H1 (cell line): ENCODE measurements at regions not wholly inside any gene's neighbourhood (a gene's known extent, or its start where the extent isn't known, plus 50 kb on each side); places are given as distances from the start of the nearest gene placed in this dataset.

Source experiments
- BACH1 ChIP-seq: IDR thresholded peaks from 2 replicates; pipeline ENCODE4 v1.6.1; 2012; ENCODE audit warnings: low read length, improper control_type of control experiment
- CEBPB ChIP-seq: IDR thresholded peaks from 2 replicates; pipeline ENCODE4 v1.6.1; 2012; ENCODE audit warnings: low read depth, low read length
- CHD7 ChIP-seq: fragments of 300-600 bp; sonication (generic); IDR thresholded peaks from 2 replicates; pipeline ENCODE4 v1.7.1; 2012; ENCODE audit warnings: low read length, moderate library complexity, mild to moderate bottlenecking, inconsistent platforms; ENCODE audit not compliant: insufficient replicate concordance
- CTCF ChIP-seq, 3 experiments: IDR thresholded peaks; 1 replicate in 2 of 3; 2 replicates in 1 of 3; pipeline versions ENCODE4 v1.5.1 to v1.6.1; 2011; ENCODE audit warnings: low read length in 3 of 3, mild to moderate bottlenecking in 3 of 3, inconsistent platforms in 2 of 3, low read depth in 1 of 3, moderate library complexity in 1 of 3; ENCODE audit not compliant: insufficient read depth in 1 of 3; ENCODE audit errors: control extremely low read depth in 1 of 3
- KDM5A ChIP-seq: fragments of 200-600 bp; IDR thresholded peaks from 2 replicates; pipeline ENCODE4 v1.7.1; 2012; ENCODE audit warnings: mild to moderate bottlenecking, low read length, inconsistent platforms, mixed read lengths
- POLR2A ChIP-seq, 2 experiments: IDR thresholded peaks; 1 replicate in 1 of 2; 2 replicates in 1 of 2; pipeline ENCODE4 v1.6.1; 2011; ENCODE audit warnings: low read depth in 2 of 2, low read length in 2 of 2, mild to moderate bottlenecking in 2 of 2; ENCODE audit errors: control extremely low read depth in 1 of 2
- RAD21 ChIP-seq, 2 experiments: IDR thresholded peaks in 1 of 2; conservative IDR thresholded peaks in 1 of 2; 2 replicates each; pipeline ENCODE4 v1.6.1; 2011; ENCODE audit warnings: low read depth in 2 of 2, low read length in 2 of 2, improper control_type of control experiment in 1 of 2, inconsistent platforms in 1 of 2, mild to moderate bottlenecking in 1 of 2, moderate library complexity in 1 of 2
- SIX5 ChIP-seq: IDR thresholded peaks from 2 replicates; pipeline ENCODE4 v1.6.1; 2011; ENCODE audit warnings: mild to moderate bottlenecking, low read depth, low read length

- TF ChIP-seq CHD7 = no peak
- no peak for TF ChIP-seq RAD21 (IDR thresholded peaks at IDR 0.05 in 1 of 2, conservative IDR thresholded peaks at IDR 0.05 in 1 of 2; ENCODE audit: low read depth in 2 of 2, low read length in 2 of 2)
- TF ChIP-seq KDM5A = no peak
- TF ChIP-seq CTCF (IDR thresholded peaks at IDR 0.05; ENCODE audit: control extremely low read depth in 1 of 3, insufficient read depth in 1 of 3, low read depth in 1 of 3, low read length in 3 of 3) = no peak
- TF ChIP-seq POLR2A (IDR thresholded peaks at IDR 0.05; ENCODE audit: control extremely low read depth in 1 of 2, low read depth in 2 of 2, low read length in 2 of 2) = no peak
- TF ChIP-seq BACH1 = no peak
- TF ChIP-seq CEBPB = no peak
- no peak for TF ChIP-seq SIX5
- TF ChIP-seq, all 59 proteins: peak for 0
Measured at GRCh38 chr13:34004676-34005075, 186.7 kb downstream of the RFC3 start (continued).
